ENCODE measurements at regions not wholly inside any gene's neighbourhood (a gene's known extent, or its start where the extent isn't known, plus 50 kb on each side); places are given as distances from the start of the nearest gene placed in this dataset.

GRCh38 chr4:43373201-43373600 lies 480.7 kb downstream of the GRXCR1 start:
- no peak overlapping the region for H2AFZ ChIP-seq (ENCODE audit: low read length)
- H3K36me3 ChIP-seq (ENCODE audit: insufficient read depth, low read length) = no peaks in the 10 kb centered on the region
- no TSS peak for BruUV-seq (replicated peaks)
- TF ChIP-seq EZH2phosphoT487 (IDR thresholded peaks at IDR 0.05; ENCODE audit: borderline replicate concordance, low read depth, low read length) = no peak
- no peak for TF ChIP-seq CTCF (conservative IDR thresholded peaks at IDR 0.05; ENCODE audit: low read length)
- CTCF ChIA-PET (ENCODE audit: unreplicated experiment) = no interaction called here
- DNase-seq (ENCODE audit: low spot score) = no peak
- H4K20me1 ChIP-seq (ENCODE audit: insufficient read depth, low read length) = no peaks in the 10 kb centered on the region
- H3K27ac ChIP-seq (ENCODE audit: low read depth, low read length, poor library complexity, severe bottlenecking) = no peak overlapping the region
- POLR2A ChIA-PET = no interaction called here
- no peaks in the 10 kb centered on the region for H3K9me3 ChIP-seq (ENCODE audit: low read length)
- H3K4me1 ChIP-seq (ENCODE audit: insufficient read depth, low read length, poor library complexity, severe bottlenecking) = no peaks in the 10 kb centered on the region
- H3K4me2 ChIP-seq (ENCODE audit: low read length) = no peak overlapping the region
- H3K9me2 ChIP-seq (ENCODE audit: insufficient read depth, low read length) = no peaks in the 10 kb centered on the region
- no peaks in the 10 kb centered on the region for H3K79me2 ChIP-seq (ENCODE audit: insufficient read depth, low read depth, low read length)
- H3K4me3 ChIP-seq (ENCODE audit: low read depth, low read length, poor library complexity, severe bottlenecking) = no peak overlapping the region
- intact Hi-C loops (cut with micrococcal nuclease; ENCODE audit: unreplicated experiment) = no loop called here

- no TSS peak for BruUV-seq (replicated peaks)
- TF ChIP-seq EZH2phosphoT487 (IDR thresholded peaks at IDR 0.05; ENCODE audit: borderline replicate concordance, low read depth, low read length) = no peak
- TF ChIP-seq CTCF (conservative IDR thresholded peaks at IDR 0.05; ENCODE audit: low read length) = no peak
- Histone ChIP-seq H4K20me1 (ENCODE audit: insufficient read depth, low read length) (no peaks in the 10 kb centered on the region), H3K9me2 (ENCODE audit: insufficient read depth, low read length) (no peaks in the 10 kb centered on the region), H3K79me2 (ENCODE audit: insufficient read depth, low read depth, low read length) (no peaks in the 10 kb centered on the region), H3K27ac (ENCODE audit: low read depth, low read length, poor library complexity, severe bottlenecking) (no peak overlapping the region), H2AFZ (ENCODE audit: low read length) (no peak overlapping the region), H3K36me3 (ENCODE audit: insufficient read depth, low read length) (no peaks in the 10 kb centered on the region), H3K9me3 (ENCODE audit: low read length) (no peaks in the 10 kb centered on the region), H3K4me3 (ENCODE audit: low read depth, low read length, poor library complexity, severe bottlenecking) (no peak overlapping the region), H3K4me1 (ENCODE audit: insufficient read depth, low read length, poor library complexity, severe bottlenecking) (no peaks in the 10 kb centered on the region), H3K4me2 (ENCODE audit: low read length) (no peak overlapping the region)
- CTCF ChIA-PET (ENCODE audit: unreplicated experiment) = no interaction called here
- DNase-seq (ENCODE audit: low spot score) = no peak
- intact Hi-C loops (cut with micrococcal nuclease; ENCODE audit: unreplicated experiment) = no loop called here
- POLR2A ChIA-PET = no interaction called here
Measured at GRCh38 chr4:43374216-43374751, 481.8 kb downstream of the GRXCR1 start.

GRCh38 chr4:43379016-43379415 lies 486.5 kb downstream of the GRXCR1 start:
- H3K9me2 ChIP-seq (ENCODE audit: insufficient read depth, low read length) = no peaks in the 10 kb centered on the region
- no peaks in the 10 kb centered on the region for H3K79me2 ChIP-seq (ENCODE audit: insufficient read depth, low read depth, low read length)
- TF ChIP-seq EZH2phosphoT487 (IDR thresholded peaks at IDR 0.05; ENCODE audit: borderline replicate concordance, low read depth, low read length) (no peak), CTCF (conservative IDR thresholded peaks at IDR 0.05; ENCODE audit: low read length) (no peak)
- ChIA-PET POLR2A (interaction anchor here (0.6 to 0.9 kb wide), 2 partner anchors 15 to 20 kb away, joined by 3 read pairs; no protein-coding TSS in a partner anchor), CTCF (ENCODE audit: unreplicated experiment) (no interaction called here)
- no peaks in the 10 kb centered on the region for H4K20me1 ChIP-seq (ENCODE audit: insufficient read depth, low read length)
- BruUV-seq (replicated peaks) = no TSS peak
- H3K4me2 ChIP-seq (ENCODE audit: low read length) = no peak overlapping the region
- no peak overlapping the region for H2AFZ ChIP-seq (ENCODE audit: low read length)
- no peaks in the 10 kb centered on the region for H3K36me3 ChIP-seq (ENCODE audit: insufficient read depth, low read length)
- no peak overlapping the region for H3K4me3 ChIP-seq (ENCODE audit: low read depth, low read length, poor library complexity, severe bottlenecking)
- intact Hi-C loops (cut with micrococcal nuclease; ENCODE audit: unreplicated experiment) = no loop called here
- no peaks in the 10 kb centered on the region for H3K4me1 ChIP-seq (ENCODE audit: insufficient read depth, low read length, poor library complexity, severe bottlenecking)
- no peak for DNase-seq (ENCODE audit: low spot score)
- no peaks in the 10 kb centered on the region for H3K9me3 ChIP-seq (ENCODE audit: low read length)
- H3K27ac ChIP-seq (ENCODE audit: low read depth, low read length, poor library complexity, severe bottlenecking) = no peak overlapping the region
